HG03280 (cell line): ENCODE measurements at regions not wholly inside any gene's neighbourhood (a gene's known extent, or its start where the extent isn't known, plus 50 kb on each side); places are given as distances from the start of the nearest gene placed in this dataset.
"Not testable (repeated sequence)": the region's sequence is repeated elsewhere in the genome, so short reads cannot be mapped to it uniquely, and the experiment has no call there.

Source experiments
- ATAC-seq: cut with Tn5 transposase; IDR thresholded peaks from one replicate; pipeline ENCODE4 v1.9.1; 2021; ENCODE audit warnings: mild to moderate bottlenecking, moderate library complexity; ENCODE audit not compliant: unreplicated experiment

GRCh38 chr4:123209436-123209835, 187.2 kb upstream of the SPRY1 start:
- ATAC-seq, result no peak

- ATAC-seq, result no peak
These were observed 181.1 kb upstream of the SPRY1 start for GRCh38 chr4:123215536-123215935.

- ATAC-seq, result no peak
These were observed 180.1 kb upstream of the SPRY1 start for GRCh38 chr4:123216543-123216942.

GRCh38 chr4:123216946-123217345, 179.6 kb upstream of the SPRY1 start:
- no peak for ATAC-seq

GRCh38 chr4:123217664-123218063, 178.9 kb upstream of the SPRY1 start:
- ATAC-seq, result no peak

GRCh38 chr4:123218981-123219380, 177.6 kb upstream of the SPRY1 start:
- no peak for ATAC-seq

- ATAC-seq, result no peak
These were observed 167.3 kb upstream of the SPRY1 start for GRCh38 chr4:123229286-123229685.

- no peak for ATAC-seq
These were observed 166.5 kb upstream of the SPRY1 start for GRCh38 chr4:123230061-123230460.

- ATAC-seq, result no peak
These were observed 164.2 kb upstream of the SPRY1 start for GRCh38 chr4:123232439-123232838.

- ATAC-seq, result no peak
These were observed 163.3 kb upstream of the SPRY1 start for GRCh38 chr4:123233136-123233768.

- ATAC-seq, result no peak
These were observed 161.6 kb upstream of the SPRY1 start for GRCh38 chr4:123234955-123235354.

GRCh38 chr4:123235431-123235830, 161.2 kb upstream of the SPRY1 start:
- ATAC-seq, result no peak

GRCh38 chr4:123236606-123237005, 160.0 kb upstream of the SPRY1 start:
- ATAC-seq, result no peak

GRCh38 chr4:123240286-123240685, 156.3 kb upstream of the SPRY1 start:
- not testable (repeated sequence) for ATAC-seq

- ATAC-seq, result not testable (repeated sequence)
These were observed 153.4 kb upstream of the SPRY1 start for GRCh38 chr4:123243220-123243619.

- no peak for ATAC-seq
These were observed 152.5 kb upstream of the SPRY1 start for GRCh38 chr4:123244137-123244536.

GRCh38 chr4:123246085-123246484, 150.5 kb upstream of the SPRY1 start:
- no peak for ATAC-seq

GRCh38 chr4:123248085-123248659, 148.4 kb upstream of the SPRY1 start:
- no peak for ATAC-seq

GRCh38 chr4:123249821-123250220, 146.8 kb upstream of the SPRY1 start:
- ATAC-seq, result no peak

- ATAC-seq, result no peak
These were observed 145.8 kb upstream of the SPRY1 start for GRCh38 chr4:123250843-123251242.

- no peak for ATAC-seq
These were observed 140.6 kb upstream of the SPRY1 start for GRCh38 chr4:123255971-123256370.

- ATAC-seq, result no peak
These were observed 139.7 kb upstream of the SPRY1 start for GRCh38 chr4:123256901-123257300.

GRCh38 chr4:123257591-123257990, 139.0 kb upstream of the SPRY1 start:
- no peak for ATAC-seq
